HepG2 (cell line): ENCODE measurements at regions not wholly inside any gene's neighbourhood (a gene's known extent, or its start where the extent isn't known, plus 50 kb on each side); places are given as distances from the start of the nearest gene placed in this dataset.

Experiments used
- ATAC-seq: fragments of 200-7000 bp; cut with Tn5 transposase; 3 replicates; pipeline ENCODE4 v1.9.1; 2020; ENCODE audit warnings: mild to moderate bottlenecking, moderate library complexity
- BruUV-seq: library from RNA; stranded (reverse); fragments of 400-500 nt; replicated peaks from 2 replicates; lab custom pipeline; 2021; lab: Mats Ljungman, UMichigan
- CTCF ChIA-PET: fragments of 300-600 bp; formaldehyde crosslinking; extraction: SDS; loops from one replicate; lab custom pipeline; 2021; ENCODE audit warnings: low total read pairs, inconsistent platforms, low intra/inter-chr PET ratio; lab: Yijun Ruan, JAX
- POLR2A ChIA-PET: fragments of 350-600 bp; sonication (Branson Sonifier 250); formaldehyde crosslinking; loops from one replicate; lab custom pipeline; 2020; ENCODE audit warnings: antibody characterized with exemption, inconsistent platforms; lab: Yijun Ruan, JAX
- DNase-seq: peaks from one replicate; pipeline ENCODE4 v3.0.0-alpha.2; 2015; ENCODE audit warnings: low spot score
- FAIRE-seq: peaks from 3 replicates; lab custom pipeline; 2011; peaks lifted over from hg19 to GRCh38; lab: Jason Lieb, UNC
- H2AFZ ChIP-seq: one replicate; pipeline ENCODE4 v1.6.1; 2011; ENCODE audit warnings: low read length, inconsistent platforms
- H3K27ac ChIP-seq: fragments of 300-600 bp; 3 replicates; pipeline ENCODE4 v1.8.0; 2011; ENCODE audit warnings: mixed run types, mild to moderate bottlenecking, mixed read lengths, low read length, inconsistent platforms; ENCODE audit not compliant: insufficient read depth; ENCODE audit errors: extremely low read length
- H3K27me3 ChIP-seq, 2 experiments: fragments of 200-600 bp in 1 of 2; 2 replicates in 1 of 2; 3 replicates in 1 of 2; pipeline versions ENCODE4 v1.6.0 to v1.8.0; 2011; ENCODE audit warnings: low read length in 2 of 2, mild to moderate bottlenecking in 2 of 2, moderate library complexity in 2 of 2, inconsistent platforms in 1 of 2; ENCODE audit not compliant: insufficient read depth in 2 of 2, control insufficient read depth in 1 of 2
- H3K36me3 ChIP-seq, 2 experiments: fragments of 200-600 bp in 1 of 2; replicated peaks in 1 of 2; 2 replicates in 1 of 2; 3 replicates in 1 of 2; pipeline versions ENCODE4 v1.5.1 to v1.8.0; 2011; ENCODE audit warnings: low read length in 2 of 2, inconsistent platforms in 1 of 2; ENCODE audit not compliant: insufficient read depth in 2 of 2, control insufficient read depth in 1 of 2
- H3K4me1 ChIP-seq: 2 replicates; pipeline ENCODE4 v1.5.1; 2012; ENCODE audit warnings: low read length, inconsistent platforms; ENCODE audit not compliant: insufficient read depth
- H3K4me2 ChIP-seq: 2 replicates; pipeline ENCODE4 v1.6.0; 2011; ENCODE audit warnings: low read depth, low read length, inconsistent platforms
- H3K4me3 ChIP-seq, 3 experiments: fragments of 200-600 bp in 1 of 3; sonication (generic), shearing (Covaris generic) in 1 of 3; replicated peaks in 1 of 3; 2 replicates each; pipeline ENCODE4 v1.5.1; 2011 to 2016; ENCODE audit warnings: low read length in 3 of 3, inconsistent platforms in 2 of 3, low read depth in 2 of 3, mild to moderate bottlenecking in 2 of 3, control low read depth in 1 of 3, mixed read lengths in 1 of 3; ENCODE audit not compliant: insufficient read depth in 1 of 3
- H3K79me2 ChIP-seq: one replicate; pipeline ENCODE4 v1.6.1; 2011; ENCODE audit warnings: low read length, inconsistent platforms; ENCODE audit not compliant: insufficient read depth
- H3K9ac ChIP-seq: 2 replicates; pipeline ENCODE4 v1.6.0; 2011; ENCODE audit warnings: mild to moderate bottlenecking, low read depth, low read length, inconsistent platforms; ENCODE audit not compliant: insufficient read depth
- H3K9me3 ChIP-seq: 2 replicates; pipeline ENCODE4 v1.5.1; 2012; ENCODE audit warnings: mild to moderate bottlenecking, low read length
- H4K20me1 ChIP-seq: 2 replicates; pipeline ENCODE4 v1.6.0; 2011; ENCODE audit warnings: inconsistent platforms, mild to moderate bottlenecking, low read length, moderate library complexity; ENCODE audit not compliant: insufficient read depth
- DNMT1 ChIP-seq: sonication (generic); formaldehyde crosslinking; IDR thresholded peaks from 2 replicates; pipeline ENCODE4 v1.5.1; 2020; ENCODE audit warnings: mild to moderate bottlenecking, missing genetic modification reagents
- PBX2 ChIP-seq: IDR thresholded peaks from 2 replicates; pipeline ENCODE4 v1.6.1; 2016; ENCODE audit warnings: control low read depth
- PHF8 ChIP-seq: sonication (generic); formaldehyde crosslinking; IDR thresholded peaks from 2 replicates; pipeline ENCODE4 v1.5.0; 2020; ENCODE audit warnings: missing genetic modification reagents
- ZBTB49 ChIP-seq: sonication (generic); formaldehyde crosslinking; IDR thresholded peaks from 2 replicates; pipeline ENCODE4 v1.4.0; 2020; ENCODE audit warnings: missing genetic modification reagents, borderline replicate concordance
- ZNF687 ChIP-seq: sonication (generic); formaldehyde crosslinking; IDR thresholded peaks from 2 replicates; pipeline ENCODE4 v1.5.1; 2020; ENCODE audit warnings: mild to moderate bottlenecking, missing genetic modification reagents, moderate library complexity
- ZZZ3 ChIP-seq: sonication (generic); formaldehyde crosslinking; IDR thresholded peaks from 2 replicates; pipeline ENCODE4 v1.4.0; 2020; ENCODE audit warnings: missing genetic modification reagents, mild to moderate bottlenecking, borderline replicate concordance
- WGBS: methylation state at CpG from one replicate; pipeline ENCODE4 v1.1.6; 2017; ENCODE audit warnings: low lambda C conversion rate; 5-methylcytosine and 5-hydroxymethylcytosine counted together
- in situ Hi-C: cut with HindIII; loops from 2 replicates; pipeline ENCODE4 v1.10.0; 2017; ENCODE audit warnings: low pct_unique_long_range_greater_than_20kb; ENCODE audit not compliant: extremely low pct_ligation_motif_present
- intact Hi-C: fragments of 100-400 bp; cut with micrococcal nuclease; formaldehyde crosslinking; loops from one replicate; pipeline ENCODE4 v1.10.0; 2022; ENCODE audit not compliant: unreplicated experiment

- H3K27ac ChIP-seq = no peak overlapping the region
- CTCF ChIA-PET = no interaction called here
- DNase-seq (no peak), ATAC-seq (no peak), FAIRE-seq (no peak)
- intact Hi-C loops = no loop called here
- no peaks in the 10 kb centered on the region for H3K36me3 ChIP-seq
- no peak overlapping the region for H3K4me2 ChIP-seq
- no peaks in the 10 kb centered on the region for H3K79me2 ChIP-seq
- peaks cover 2 to 19% of the 10 kb centered on the region in 2 experiments; a peak in 2 of 5 replicates for H3K27me3 ChIP-seq
- H3K4me3 ChIP-seq = no peak overlapping the region
- TF ChIP-seq ZBTB49 (CRISPR knock-in tag) (no peak), ZZZ3 (CRISPR knock-in tag) (no peak), ZNF687 (no peak), PHF8 (CRISPR knock-in tag) (no peak), PBX2 (CRISPR knock-in tag) (no peak), DNMT1 (CRISPR knock-in tag) (no peak)
- no TSS peak for BruUV-seq
- in situ Hi-C loops = no loop called here
- no peaks in the 10 kb centered on the region for H4K20me1 ChIP-seq
- no peaks in the 10 kb centered on the region for H3K9me3 ChIP-seq
- POLR2A ChIA-PET = no interaction called here
- H2AFZ ChIP-seq = no peak overlapping the region
- no peaks in the 10 kb centered on the region for H3K4me1 ChIP-seq
- H3K9ac ChIP-seq = no peak overlapping the region
- WGBS = 58% methylated on average over 15 of the region's 15 CpGs
These were observed 52.3 kb upstream of the COX20 start for GRCh38 chr1:244783138-244783537.
